ENCODE measurements at regions not wholly inside any gene's neighbourhood (a gene's known extent, or its start where the extent isn't known, plus 50 kb on each side); places are given as distances from the start of the nearest gene placed in this dataset.

- TF ChIP-seq CTCF (IDR thresholded peaks at IDR 0.05; ENCODE audit: insufficient read depth, low read depth, low read length), result no peak
- no peak for TF ChIP-seq EZH2 (IDR thresholded peaks at IDR 0.05; ENCODE audit: insufficient read depth, low read length)
These were observed 225.8 kb upstream of the CELF2 start for GRCh38 chr10:10791869-10792268.
